ENCODE measurements at regions not wholly inside any gene's neighbourhood (a gene's known extent, or its start where the extent isn't known, plus 50 kb on each side); places are given as distances from the start of the nearest gene placed in this dataset.

- TF ChIP-seq POLR2A (IDR thresholded peaks at IDR 0.05) (no peak), CTCF (IDR thresholded peaks at IDR 0.05) (no peak)
These were observed 208.6 kb upstream of the DEPDC1 start for GRCh38 chr1:68705466-68705865.

Measured in gastroesophageal sphincter (tissue), 3 donors.